Ishikawa (cell line): ENCODE measurements at regions not wholly inside any gene's neighbourhood (a gene's known extent, or its start where the extent isn't known, plus 50 kb on each side); places are given as distances from the start of the nearest gene placed in this dataset.

Experiments used
- CEBPB ChIP-seq: IDR thresholded peaks from 2 replicates; pipeline ENCODE4 v1.6.1; 2012
- CREB1 ChIP-seq: IDR thresholded peaks from 2 replicates; pipeline ENCODE4 v1.6.1; 2012; ENCODE audit warnings: low read depth
- EGR1 ChIP-seq: IDR thresholded peaks from 2 replicates; pipeline ENCODE4 v1.6.1; 2012
- FOXM1 ChIP-seq: IDR thresholded peaks from 2 replicates; pipeline ENCODE4 v1.6.1; 2012; ENCODE audit warnings: low read depth, borderline replicate concordance
- NFIC ChIP-seq: IDR thresholded peaks from 2 replicates; pipeline ENCODE4 v1.6.1; 2012
- RAD21 ChIP-seq: IDR thresholded peaks from 2 replicates; pipeline ENCODE4 v1.6.1; 2012; ENCODE audit warnings: low read depth
- TAF1 ChIP-seq: IDR thresholded peaks from 2 replicates; pipeline ENCODE4 v1.6.1; 2012; ENCODE audit warnings: low read depth, mild to moderate bottlenecking
- TCF12 ChIP-seq: IDR thresholded peaks from 2 replicates; pipeline ENCODE4 v1.6.1; 2012; ENCODE audit warnings: low read depth
- TEAD4 ChIP-seq: IDR thresholded peaks from 2 replicates; pipeline ENCODE4 v1.6.1; 2012
- YY1 ChIP-seq: IDR thresholded peaks from 2 replicates; pipeline ENCODE4 v1.6.1; 2012; ENCODE audit warnings: low read depth
- ZBTB7A ChIP-seq: IDR thresholded peaks from 2 replicates; pipeline ENCODE4 v1.6.1; 2012; ENCODE audit warnings: low read depth
- TF ChIP-seq, protein P1 (sequence below): IDR thresholded peaks from 2 replicates; pipeline ENCODE4 v1.6.1; 2012
- TF ChIP-seq, protein P2 (sequence below): IDR thresholded peaks from 2 replicates; pipeline ENCODE4 v1.6.1; 2012
- TF ChIP-seq, protein P3 (sequence below): IDR thresholded peaks from 2 replicates; pipeline ENCODE4 v1.6.1; 2012; ENCODE audit warnings: low read depth, mild to moderate bottlenecking

DNA sequence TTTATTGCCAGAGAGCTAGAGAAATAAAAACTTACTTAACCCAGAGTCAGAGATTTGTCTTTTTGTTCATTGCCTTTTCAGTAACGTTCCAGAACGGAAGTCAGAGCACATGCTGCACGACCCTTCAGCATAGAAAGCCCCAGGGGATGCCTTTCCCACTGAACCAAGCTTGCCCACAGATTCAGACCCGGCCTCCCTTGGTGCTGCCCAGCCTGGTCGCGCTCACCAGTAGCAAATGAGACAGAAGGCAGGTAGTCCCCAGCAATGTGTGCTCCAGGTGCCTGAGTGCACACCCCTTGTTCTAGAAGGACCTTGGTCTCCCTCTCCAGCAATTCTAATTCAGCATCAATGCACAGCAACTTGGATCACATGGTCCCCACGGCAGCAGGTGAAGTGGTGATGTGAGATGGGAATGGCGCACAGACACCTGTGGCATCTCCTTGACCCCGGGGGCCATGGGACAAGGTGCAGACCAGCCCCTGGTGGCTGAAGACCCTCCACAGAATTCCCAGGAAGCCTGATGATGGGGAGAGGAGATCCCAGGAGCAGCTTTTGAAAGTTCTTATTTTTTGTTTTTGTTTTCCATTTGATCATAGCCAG, 91.8 kb upstream of the IQSEC1 start:
- no peak for TF ChIP-seq TEAD4
- TF ChIP-seq TAF1 = no peak
- TF ChIP-seq FOXM1 = no peak
- TF ChIP-seq CEBPB = no peak
- TF ChIP-seq CREB1 = no peak
- TF ChIP-seq EGR1 = no peak
- TF ChIP-seq ZBTB7A = no peak
- no peak for TF ChIP-seq YY1
- TF ChIP-seq, protein P1, sequence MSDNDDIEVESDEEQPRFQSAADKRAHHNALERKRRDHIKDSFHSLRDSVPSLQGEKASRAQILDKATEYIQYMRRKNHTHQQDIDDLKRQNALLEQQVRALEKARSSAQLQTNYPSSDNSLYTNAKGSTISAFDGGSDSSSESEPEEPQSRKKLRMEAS = no peak
- TF ChIP-seq, protein P2, sequence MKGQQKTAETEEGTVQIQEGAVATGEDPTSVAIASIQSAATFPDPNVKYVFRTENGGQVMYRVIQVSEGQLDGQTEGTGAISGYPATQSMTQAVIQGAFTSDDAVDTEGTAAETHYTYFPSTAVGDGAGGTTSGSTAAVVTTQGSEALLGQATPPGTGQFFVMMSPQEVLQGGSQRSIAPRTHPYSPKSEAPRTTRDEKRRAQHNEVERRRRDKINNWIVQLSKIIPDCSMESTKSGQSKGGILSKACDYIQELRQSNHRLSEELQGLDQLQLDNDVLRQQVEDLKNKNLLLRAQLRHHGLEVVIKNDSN = no peak
- TF ChIP-seq NFIC = no peak
- no peak for TF ChIP-seq RAD21
- TF ChIP-seq, protein P3, sequence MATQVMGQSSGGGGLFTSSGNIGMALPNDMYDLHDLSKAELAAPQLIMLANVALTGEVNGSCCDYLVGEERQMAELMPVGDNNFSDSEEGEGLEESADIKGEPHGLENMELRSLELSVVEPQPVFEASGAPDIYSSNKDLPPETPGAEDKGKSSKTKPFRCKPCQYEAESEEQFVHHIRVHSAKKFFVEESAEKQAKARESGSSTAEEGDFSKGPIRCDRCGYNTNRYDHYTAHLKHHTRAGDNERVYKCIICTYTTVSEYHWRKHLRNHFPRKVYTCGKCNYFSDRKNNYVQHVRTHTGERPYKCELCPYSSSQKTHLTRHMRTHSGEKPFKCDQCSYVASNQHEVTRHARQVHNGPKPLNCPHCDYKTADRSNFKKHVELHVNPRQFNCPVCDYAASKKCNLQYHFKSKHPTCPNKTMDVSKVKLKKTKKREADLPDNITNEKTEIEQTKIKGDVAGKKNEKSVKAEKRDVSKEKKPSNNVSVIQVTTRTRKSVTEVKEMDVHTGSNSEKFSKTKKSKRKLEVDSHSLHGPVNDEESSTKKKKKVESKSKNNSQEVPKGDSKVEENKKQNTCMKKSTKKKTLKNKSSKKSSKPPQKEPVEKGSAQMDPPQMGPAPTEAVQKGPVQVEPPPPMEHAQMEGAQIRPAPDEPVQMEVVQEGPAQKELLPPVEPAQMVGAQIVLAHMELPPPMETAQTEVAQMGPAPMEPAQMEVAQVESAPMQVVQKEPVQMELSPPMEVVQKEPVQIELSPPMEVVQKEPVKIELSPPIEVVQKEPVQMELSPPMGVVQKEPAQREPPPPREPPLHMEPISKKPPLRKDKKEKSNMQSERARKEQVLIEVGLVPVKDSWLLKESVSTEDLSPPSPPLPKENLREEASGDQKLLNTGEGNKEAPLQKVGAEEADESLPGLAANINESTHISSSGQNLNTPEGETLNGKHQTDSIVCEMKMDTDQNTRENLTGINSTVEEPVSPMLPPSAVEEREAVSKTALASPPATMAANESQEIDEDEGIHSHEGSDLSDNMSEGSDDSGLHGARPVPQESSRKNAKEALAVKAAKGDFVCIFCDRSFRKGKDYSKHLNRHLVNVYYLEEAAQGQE = no peak
- TF ChIP-seq TCF12 = no peak

DNA sequence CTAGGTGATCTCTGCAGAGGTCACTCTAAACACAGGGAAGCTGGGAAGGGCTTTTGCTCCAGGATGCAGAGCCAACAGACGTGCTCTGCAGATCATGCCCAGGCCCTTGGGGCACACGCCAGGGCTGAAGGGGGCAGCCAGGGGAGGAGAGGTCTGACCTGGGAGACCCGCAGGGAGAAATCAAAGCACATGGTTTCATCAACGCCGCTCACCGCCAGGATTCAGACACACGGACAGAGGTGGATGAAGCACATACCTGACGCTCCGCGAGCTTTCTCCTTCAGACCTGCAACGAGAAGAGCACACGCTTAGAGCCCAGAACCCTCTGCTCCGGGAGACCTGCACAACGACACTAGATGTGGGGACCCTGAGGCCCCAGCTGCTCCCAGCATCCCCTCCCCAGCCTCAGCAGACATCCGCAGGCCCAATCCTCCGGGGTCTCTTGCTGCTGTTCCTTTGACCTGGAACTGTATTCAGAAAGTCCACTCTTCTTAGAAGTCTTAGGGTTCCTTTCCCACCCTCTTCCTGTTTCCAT, 90.7 kb upstream of the IQSEC1 start:
- TF ChIP-seq, protein P2 = no peak
- no peak for TF ChIP-seq TAF1
- no peak for TF ChIP-seq NFIC

DNA sequence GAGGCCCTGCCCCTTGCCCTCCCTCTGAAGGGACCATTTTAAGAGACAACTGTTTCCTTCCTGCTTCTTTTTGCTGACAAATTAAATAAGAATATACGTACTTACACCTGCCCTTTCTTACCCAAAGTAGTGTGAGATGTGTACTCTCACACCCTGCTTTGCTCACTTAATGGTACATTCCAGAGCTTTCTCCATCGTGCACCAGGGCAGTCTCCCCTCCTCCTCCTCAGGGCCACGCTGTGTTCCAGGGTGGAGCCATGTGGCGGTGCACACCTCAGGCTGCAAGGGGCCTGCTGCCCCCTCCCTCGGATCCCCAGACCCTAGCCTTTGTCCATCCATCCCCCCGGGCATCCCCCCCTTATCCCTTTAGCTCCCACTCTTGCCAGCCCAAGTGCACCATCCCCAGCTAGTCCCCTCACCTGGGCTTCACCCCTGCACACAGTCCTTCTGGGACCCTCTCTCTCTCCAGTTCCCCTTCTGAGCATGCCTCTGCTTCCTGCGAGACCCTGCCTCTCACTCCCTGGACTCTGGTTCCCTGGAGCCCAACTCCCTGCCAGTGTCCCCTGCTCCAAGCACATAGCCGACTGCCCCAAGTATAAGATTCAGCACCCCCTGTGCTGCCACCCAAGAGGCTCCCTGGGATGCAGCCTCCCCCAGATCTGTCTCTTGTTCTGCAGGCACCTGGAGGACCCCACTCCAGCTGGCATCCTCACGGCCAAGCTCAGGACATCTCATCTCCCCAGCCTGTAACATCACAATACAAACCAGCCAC, 89.5 kb upstream of the IQSEC1 start:
- TF ChIP-seq CREB1 = no peak

DNA sequence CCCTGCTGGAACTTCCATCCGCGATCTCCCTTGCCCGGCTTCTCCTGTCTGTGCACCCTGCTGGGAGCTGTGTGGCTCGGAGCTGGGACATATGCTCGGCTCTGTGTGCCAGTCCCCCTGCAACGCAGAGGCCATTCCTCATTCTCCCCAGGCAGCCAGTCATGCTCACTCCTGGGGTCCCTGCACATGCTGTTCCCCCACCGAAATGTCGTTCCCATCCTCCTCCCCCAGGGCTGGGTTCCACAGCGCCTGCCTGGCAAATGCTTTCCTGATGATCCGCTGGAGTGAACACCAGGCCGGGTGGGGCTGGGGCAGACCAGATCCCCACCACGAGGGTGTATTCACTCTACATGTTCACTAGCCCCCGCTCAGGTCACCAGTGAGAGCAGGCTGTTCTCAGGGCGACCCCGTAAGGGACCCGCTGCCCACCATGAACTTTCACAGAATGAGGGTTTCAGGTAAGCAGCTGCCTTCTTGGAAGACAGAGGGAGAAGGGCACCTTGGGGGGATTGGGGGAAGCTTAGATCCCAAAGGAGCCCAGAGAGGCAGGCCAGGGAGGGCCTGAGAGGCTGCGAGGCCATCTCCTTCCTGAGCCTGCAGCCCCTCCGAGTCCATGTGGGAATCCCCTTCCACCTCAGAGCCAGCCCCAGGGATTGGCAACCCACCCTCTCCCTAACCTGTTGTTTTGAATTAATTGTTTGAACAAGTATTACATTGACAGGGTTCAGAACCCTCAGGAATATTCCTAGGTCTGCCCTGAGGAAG, 88.7 kb upstream of the IQSEC1 start:
- TF ChIP-seq TCF12 (no peak), FOXM1 (no peak), CEBPB (no peak), TAF1 (no peak)
- TF ChIP-seq, protein P3 = no peak
- TF ChIP-seq, protein P1 = no peak
- TF ChIP-seq, protein P2 = no peak

DNA sequence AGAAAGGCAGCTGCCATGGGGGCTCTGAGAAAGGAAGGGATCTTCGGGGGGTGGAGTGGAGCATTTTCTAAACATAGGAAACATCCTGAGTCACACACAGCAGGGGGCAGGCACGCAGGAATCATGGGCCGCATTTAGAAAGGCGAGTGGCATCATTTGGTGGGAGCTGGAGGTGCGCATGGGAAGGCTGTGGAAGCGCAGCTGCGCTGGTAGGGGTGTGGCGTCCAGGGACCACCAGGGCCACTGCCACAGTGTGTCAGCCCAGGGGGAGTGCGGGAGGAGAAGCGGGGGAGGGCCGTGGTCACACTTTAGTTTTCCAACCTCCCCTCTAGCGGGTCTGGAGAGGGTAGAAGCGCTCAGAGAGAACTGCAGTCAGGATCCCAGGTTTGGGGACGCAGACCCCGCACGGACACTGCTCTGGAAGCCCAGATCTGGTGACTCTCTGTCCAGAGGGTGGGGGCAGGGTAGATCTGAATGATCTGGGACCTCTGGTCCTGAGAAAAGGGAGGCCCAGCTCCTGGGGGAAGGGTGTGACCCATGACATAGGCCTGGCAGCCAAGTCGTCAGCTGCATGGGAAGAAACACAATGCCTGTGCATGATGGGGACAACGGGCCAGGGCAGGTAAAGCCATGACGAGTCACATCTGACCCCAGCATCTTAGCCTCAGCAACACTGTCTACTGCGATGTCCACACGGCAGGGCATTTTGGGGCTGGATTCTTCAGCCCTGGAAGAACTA, 88.0 kb upstream of the IQSEC1 start:
- TF ChIP-seq CEBPB = no peak
